ENCODE measurements at regions not wholly inside any gene's neighbourhood (a gene's known extent, or its start where the extent isn't known, plus 50 kb on each side); places are given as distances from the start of the nearest gene placed in this dataset.

- CTCF ChIA-PET = no interaction called here
- Histone ChIP-seq H3K4me3 (ENCODE audit: insufficient read depth, low read depth, low read length) (no peak overlapping the region), H4K8ac (ENCODE audit: low read depth in 2 of 2, low read length in 2 of 2) (no peak overlapping the region), H3K56ac (ENCODE audit: extremely low read depth, insufficient read depth, low read length) (no peak overlapping the region), H3K27ac (ENCODE audit: insufficient read depth, low read length) (no peak overlapping the region), H3K18ac (ENCODE audit: low read depth, low read length) (no peak overlapping the region), H4K20me1 (ENCODE audit: insufficient read depth, low read length) (no peaks in the 10 kb centered on the region), H2AFZ (replicated peaks; ENCODE audit: low read length, poor library complexity) (no peak overlapping the region), H2AK9ac (replicated peaks; ENCODE audit: low read depth, low read length, poor library complexity) (no peak overlapping the region), H2BK5ac (ENCODE audit: low read depth, low read length, poor library complexity, severe bottlenecking) (no peak overlapping the region), H3K4me2 (ENCODE audit: low read depth, low read length) (no peak overlapping the region), H3K79me1 (ENCODE audit: low read depth in 1 of 2, low read length in 2 of 2) (no peaks in the 10 kb centered on the region), H3K9me3 (ENCODE audit: control insufficient read depth, insufficient read depth, low read length) (no peaks in the 10 kb centered on the region), H3K14ac (replicated peaks; ENCODE audit: low read depth, low read length) (0 out of 2 replicates have a peak overlapping the region, but pooled peaks have one; percentile 41), H3K23ac (ENCODE audit: low read depth, low read length) (no peak overlapping the region), H2AK5ac (ENCODE audit: low read depth, low read length) (no peak overlapping the region), H3K4ac (ENCODE audit: low read depth, low read length) (no peak overlapping the region), H4K5ac (ENCODE audit: low read depth, low read length) (no peak overlapping the region), H3K9ac (ENCODE audit: low read depth, low read length) (no peak overlapping the region), H3K4me1 (ENCODE audit: control insufficient read depth, insufficient read depth, low read length) (peaks cover 2% of the 10 kb centered on the region; the same call in 1 of the 2 replicates), H2BK15ac (ENCODE audit: low read depth, low read length) (no peak overlapping the region), H2BK20ac (ENCODE audit: low read depth, low read length) (no peak overlapping the region), H3K9me1 (ENCODE audit: insufficient read depth, low read length) (no peaks in the 10 kb centered on the region), H4K91ac (ENCODE audit: insufficient read depth, low read depth, low read length) (no peak overlapping the region), H2BK120ac (ENCODE audit: low read depth, low read length) (no peak overlapping the region), H3K36me3 (ENCODE audit: control insufficient read depth, insufficient read depth, low read length) (no peaks in the 10 kb centered on the region), H3K27me3 (ENCODE audit: control insufficient read depth, insufficient read depth, low read length) (no peaks in the 10 kb centered on the region)
- TF ChIP-seq FOS (IDR thresholded peaks at IDR 0.05; ENCODE audit: low read depth, low read length) = no peak
- no peak for TF ChIP-seq MXI1 (IDR thresholded peaks at IDR 0.05; ENCODE audit: borderline replicate concordance, low read depth, low read length)
- no peak for TF ChIP-seq MAZ (IDR thresholded peaks at IDR 0.05; ENCODE audit: borderline replicate concordance, low read depth, low read length)
- TF ChIP-seq CEBPB (IDR thresholded peaks at IDR 0.05; ENCODE audit: low read depth, low read length) = no peak
- no peak for TF ChIP-seq CTCF (conservative IDR thresholded peaks at IDR 0.05; ENCODE audit: low read depth, low read length)
- TF ChIP-seq MAFK (IDR thresholded peaks at IDR 0.05; ENCODE audit: low read depth, low read length) = no peak
- TF ChIP-seq USF2 (IDR thresholded peaks at IDR 0.05; ENCODE audit: low read depth, low read length) = no peak
- no peak for TF ChIP-seq POLR2A (IDR thresholded peaks at IDR 0.05; ENCODE audit: low read depth, low read length)
- TF ChIP-seq CHD1 (IDR thresholded peaks at IDR 0.05; ENCODE audit: low read depth, low read length) = no peak
- TF ChIP-seq, protein P1, sequence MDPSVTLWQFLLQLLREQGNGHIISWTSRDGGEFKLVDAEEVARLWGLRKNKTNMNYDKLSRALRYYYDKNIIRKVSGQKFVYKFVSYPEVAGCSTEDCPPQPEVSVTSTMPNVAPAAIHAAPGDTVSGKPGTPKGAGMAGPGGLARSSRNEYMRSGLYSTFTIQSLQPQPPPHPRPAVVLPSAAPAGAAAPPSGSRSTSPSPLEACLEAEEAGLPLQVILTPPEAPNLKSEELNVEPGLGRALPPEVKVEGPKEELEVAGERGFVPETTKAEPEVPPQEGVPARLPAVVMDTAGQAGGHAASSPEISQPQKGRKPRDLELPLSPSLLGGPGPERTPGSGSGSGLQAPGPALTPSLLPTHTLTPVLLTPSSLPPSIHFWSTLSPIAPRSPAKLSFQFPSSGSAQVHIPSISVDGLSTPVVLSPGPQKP (IDR thresholded peaks at IDR 0.05; ENCODE audit: borderline replicate concordance, low read depth, low read length) = no peak
- no peak for TF ChIP-seq RFX5 (IDR thresholded peaks at IDR 0.05; ENCODE audit: low read depth, low read length)
- TF ChIP-seq RAD21 (IDR thresholded peaks at IDR 0.05; ENCODE audit: low read length) = no peak
- no peak for TF ChIP-seq BHLHE40 (IDR thresholded peaks at IDR 0.05; ENCODE audit: low read depth, low read length)
- no peak for TF ChIP-seq NFE2L2 (IDR thresholded peaks at IDR 0.05; ENCODE audit: low read depth, low read length)
- no peak for TF ChIP-seq SMC3 (IDR thresholded peaks at IDR 0.05; ENCODE audit: low read depth, low read length)
- intact Hi-C loops (cut with micrococcal nuclease) (no loop called here), in situ Hi-C loops (cut with MboI; ENCODE audit: low sequenced_read_pairs) (no loop called here), dilution Hi-C loops (cut with HindIII; ENCODE audit: low sequenced_read_pairs, unreplicated experiment) (no loop called here)
- BruUV-seq (replicated peaks) = no TSS peak
- no peak for DNase-seq
- no peak for ATAC-seq (ENCODE audit: low read depth)
- no CpG with 5 or more reads among the region's 2 CpGs for WGBS, 2 experiments (ENCODE audit: extremely low coverage in 2 of 2, insufficient read length in 1 of 2)
- POLR2A ChIA-PET (ENCODE audit: unreplicated experiment) = no interaction called here
These were observed 65.1 kb upstream of the RGS21 start for GRCh38 chr1:192251735-192252134.
